Parathyroid adenoma (tissue), 2 donors: ENCODE measurements at regions not wholly inside any gene's neighbourhood (a gene's known extent, or its start where the extent isn't known, plus 50 kb on each side); places are given as distances from the start of the nearest gene placed in this dataset.

ENCODE experiments used
- H2AFZ ChIP-seq: fragments of 300-600 bp; sonication (generic); one replicate; pipeline ENCODE4 v1.7.0; 2017; ENCODE audit warnings: antibody characterized with exemption, mild to moderate bottlenecking
- H3K27ac ChIP-seq: fragments of 300-600 bp; sonication (generic); one replicate; pipeline ENCODE4 v1.7.0; 2017
- H3K27me3 ChIP-seq: fragments of 300-600 bp; sonication (generic); one replicate; pipeline ENCODE4 v1.7.0; 2017; ENCODE audit warnings: low read length; ENCODE audit not compliant: control insufficient read depth, insufficient read depth
- H3K36me3 ChIP-seq: fragments of 300-600 bp; sonication (generic); one replicate; pipeline ENCODE4 v1.7.0; 2017; ENCODE audit warnings: low read length; ENCODE audit not compliant: control insufficient read depth, insufficient read depth
- H3K4me1 ChIP-seq: fragments of 300-600 bp; sonication (generic); one replicate; pipeline ENCODE4 v1.7.0; 2017; ENCODE audit warnings: control low read depth
- H3K4me2 ChIP-seq: fragments of 300-600 bp; sonication (generic); one replicate; pipeline ENCODE4 v1.7.0; 2017; ENCODE audit warnings: low read length
- H3K4me3 ChIP-seq: fragments of 300-600 bp; sonication (generic); one replicate; pipeline ENCODE4 v1.7.0; 2017; ENCODE audit warnings: low read depth, low read length
- H3K79me2 ChIP-seq: fragments of 300-600 bp; sonication (generic); one replicate; pipeline ENCODE4 v1.7.0; 2017; ENCODE audit warnings: control low read depth
- H3K9ac ChIP-seq: fragments of 300-600 bp; sonication (generic); one replicate; pipeline ENCODE4 v1.7.0; 2017; ENCODE audit warnings: mild to moderate bottlenecking
- H3K9me3 ChIP-seq: fragments of 300-600 bp; sonication (generic); one replicate; pipeline ENCODE4 v1.7.0; 2017; ENCODE audit warnings: low read length; ENCODE audit not compliant: control insufficient read depth
- CTCF ChIP-seq: fragments of 300-600 bp; sonication (generic); IDR thresholded peaks from one replicate; pipeline ENCODE4 v1.7.0; 2017; ENCODE audit warnings: antibody characterized with exemption, mild to moderate bottlenecking
- donor health status: primary hyperparathyroidism.

DNA sequence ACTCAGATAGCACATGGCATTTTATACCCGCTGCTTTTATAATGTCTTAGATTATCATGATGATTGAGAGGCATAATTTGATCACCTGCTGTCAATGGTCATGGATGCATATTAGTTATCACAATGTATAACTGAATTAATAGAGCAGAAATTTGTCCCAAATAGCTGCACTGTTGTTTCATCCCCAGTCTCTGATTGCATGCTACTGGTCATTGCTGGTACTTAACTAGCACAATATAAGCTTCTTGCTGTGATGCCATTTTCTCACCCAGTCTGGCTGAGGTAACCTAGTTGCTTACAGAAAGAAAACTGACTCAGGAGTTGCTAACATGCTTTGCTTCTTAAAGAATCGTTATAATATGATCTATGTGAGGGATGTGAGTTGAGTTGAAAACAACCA lies 76.8 kb upstream of the PLEKHA5 start:
- Histone ChIP-seq H2AFZ (peak overlapping the region; percentile 6), H3K79me2 (no peaks in the 10 kb centered on the region), H3K27ac (no peak overlapping the region), H3K27me3 (no peaks in the 10 kb centered on the region), H3K9ac (no peak overlapping the region), H3K9me3 (no peaks in the 10 kb centered on the region), H3K36me3 (no peaks in the 10 kb centered on the region), H3K4me3 (no peak overlapping the region), H3K4me2 (no peak overlapping the region), H3K4me1 (no peaks in the 10 kb centered on the region)
- no peak for TF ChIP-seq CTCF

DNA sequence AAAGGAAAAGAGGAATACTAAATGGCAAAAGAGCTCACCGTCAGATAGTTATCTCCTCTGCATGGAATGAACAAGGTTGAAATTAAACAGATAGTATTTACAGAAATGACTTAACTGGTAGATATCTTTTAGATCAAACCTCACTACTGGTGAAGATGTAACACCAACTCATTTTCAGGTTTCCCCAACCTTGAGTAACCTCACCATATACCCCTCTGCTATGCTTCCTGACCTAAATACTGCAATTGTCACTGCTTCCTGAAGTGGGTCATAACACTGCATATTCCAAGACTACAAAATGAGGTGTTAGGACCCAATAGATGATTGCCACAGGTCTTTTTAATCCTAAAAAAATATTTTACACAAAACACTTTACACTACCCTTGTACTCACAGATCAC lies 76.3 kb upstream of the PLEKHA5 start:
- H3K4me1 ChIP-seq, result no peaks in the 10 kb centered on the region
- H3K4me2 ChIP-seq, result no peak overlapping the region
- no peaks in the 10 kb centered on the region for H3K9me3 ChIP-seq
- no peaks in the 10 kb centered on the region for H3K36me3 ChIP-seq
- H2AFZ ChIP-seq, result peak overlapping the region; percentile 6
- H3K79me2 ChIP-seq, result no peaks in the 10 kb centered on the region
- no peak overlapping the region for H3K9ac ChIP-seq
- no peak for TF ChIP-seq CTCF
- H3K4me3 ChIP-seq, result no peak overlapping the region
- no peaks in the 10 kb centered on the region for H3K27me3 ChIP-seq
- no peak overlapping the region for H3K27ac ChIP-seq

- TF ChIP-seq CTCF, result no peak
Observed at GRCh38 chr12:19054035-19054434, 75.5 kb upstream of the PLEKHA5 start.

DNA sequence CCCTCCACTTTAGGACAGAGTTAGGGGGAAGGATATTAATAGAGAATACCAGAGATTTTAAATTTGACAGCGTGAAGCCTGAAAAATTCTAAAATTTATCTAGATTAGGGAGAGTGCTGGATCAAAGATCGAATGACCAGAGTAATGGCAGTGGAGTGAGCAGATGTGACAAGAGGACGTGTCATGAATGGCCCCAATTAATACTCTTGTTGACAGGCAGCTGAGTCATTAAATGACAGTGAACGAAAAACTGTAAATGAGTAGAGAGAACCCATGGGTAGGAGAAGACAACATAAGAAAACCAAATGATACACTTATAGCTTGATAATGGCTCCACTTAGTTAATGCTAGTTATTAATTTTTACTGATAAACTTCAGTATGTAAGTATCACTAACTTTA lies 73.9 kb upstream of the PLEKHA5 start:
- Histone ChIP-seq H3K79me2 (no peaks in the 10 kb centered on the region), H3K9ac (no peak overlapping the region), H3K27me3 (no peaks in the 10 kb centered on the region), H3K4me2 (no peak overlapping the region), H3K9me3 (no peaks in the 10 kb centered on the region), H3K4me3 (no peak overlapping the region), H3K27ac (no peak overlapping the region), H2AFZ (no peak overlapping the region), H3K36me3 (no peaks in the 10 kb centered on the region), H3K4me1 (no peaks in the 10 kb centered on the region)
- TF ChIP-seq CTCF, result no peak

More at GRCh38 chr12:19054035-19054434, 75.5 kb upstream of the PLEKHA5 start:
- Histone ChIP-seq H3K27ac (no peak overlapping the region), H3K4me2 (no peak overlapping the region), H3K27me3 (no peaks in the 10 kb centered on the region), H3K9me3 (no peaks in the 10 kb centered on the region), H3K9ac (no peak overlapping the region), H3K4me3 (no peak overlapping the region), H3K4me1 (no peaks in the 10 kb centered on the region), H3K36me3 (no peaks in the 10 kb centered on the region), H2AFZ (no peak overlapping the region), H3K79me2 (no peaks in the 10 kb centered on the region)

- Histone ChIP-seq H3K4me2 (no peak overlapping the region), H2AFZ (no peak overlapping the region), H3K9me3 (no peaks in the 10 kb centered on the region), H3K27ac (no peak overlapping the region), H3K4me1 (no peaks in the 10 kb centered on the region), H3K79me2 (no peaks in the 10 kb centered on the region), H3K4me3 (no peak overlapping the region), H3K36me3 (no peaks in the 10 kb centered on the region), H3K9ac (no peak overlapping the region), H3K27me3 (no peaks in the 10 kb centered on the region)
- no peak for TF ChIP-seq CTCF
Observed at GRCh38 chr12:19058235-19059021, 71.1 kb upstream of the PLEKHA5 start.
